Astrocyte (in vitro differentiated cells and primary cell): ENCODE measurements at regions not wholly inside any gene's neighbourhood (a gene's known extent, or its start where the extent isn't known, plus 50 kb on each side); places are given as distances from the start of the nearest gene placed in this dataset.

Experiments
- DNase-seq: peaks from one replicate; pipeline ENCODE4 v3.0.0-alpha.2; 2010; ENCODE audit warnings: low read depth
- FAIRE-seq: peaks from 2 replicates; lab custom pipeline; 2011; peaks lifted over from hg19 to GRCh38; lab: Jason Lieb, UNC
- H2AFZ ChIP-seq: 2 replicates; pipeline ENCODE4 v1.6.0; 2012; ENCODE audit warnings: low read depth, low read length, inconsistent platforms
- H3K27ac ChIP-seq: 2 replicates; pipeline ENCODE4 v1.5.1; 2011; ENCODE audit warnings: low read depth, low read length, inconsistent platforms
- H3K27me3 ChIP-seq: 2 replicates; pipeline ENCODE4 v1.6.0; 2011; ENCODE audit warnings: low read length, inconsistent platforms; ENCODE audit not compliant: insufficient read depth
- H3K36me3 ChIP-seq: 2 replicates; pipeline ENCODE4 v1.5.1; 2011; ENCODE audit warnings: low read length, inconsistent platforms; ENCODE audit not compliant: insufficient read depth
- H3K4me1 ChIP-seq: 2 replicates; pipeline ENCODE4 v1.5.1; 2011; ENCODE audit warnings: low read length, inconsistent platforms; ENCODE audit not compliant: insufficient read depth
- H3K4me2 ChIP-seq: 2 replicates; pipeline ENCODE4 v1.6.0; 2012; ENCODE audit warnings: low read length, inconsistent platforms
- H3K4me3 ChIP-seq: 2 replicates; pipeline ENCODE4 v1.5.1; 2011; ENCODE audit warnings: low read depth, mild to moderate bottlenecking, low read length, inconsistent platforms; ENCODE audit not compliant: insufficient read depth
- H3K79me2 ChIP-seq: 2 replicates; pipeline ENCODE4 v1.6.0; 2012; ENCODE audit warnings: mild to moderate bottlenecking, low read length, inconsistent platforms; ENCODE audit not compliant: insufficient read depth
- H3K9ac ChIP-seq: 2 replicates; pipeline ENCODE4 v1.6.0; 2012; ENCODE audit warnings: mild to moderate bottlenecking, low read length, inconsistent platforms
- H3K9me3 ChIP-seq: 2 replicates; pipeline ENCODE4 v1.5.1; 2012; ENCODE audit warnings: low read depth, mild to moderate bottlenecking, low read length, inconsistent platforms; ENCODE audit not compliant: insufficient read depth
- H4K20me1 ChIP-seq: 2 replicates; pipeline ENCODE4 v1.6.0; 2012; ENCODE audit warnings: low read length, inconsistent platforms; ENCODE audit not compliant: insufficient read depth
- H3K27ac Mint-ChIP-seq: one replicate; pipeline ENCODE4 v1.8.0; 2021; ENCODE audit warnings: mild to moderate bottlenecking, mixed read lengths; ENCODE audit not compliant: unreplicated experiment
- H3K27me3 Mint-ChIP-seq: one replicate; pipeline ENCODE4 v1.8.0; 2021; ENCODE audit warnings: low read depth, mixed read lengths; ENCODE audit not compliant: unreplicated experiment
- H3K36me3 Mint-ChIP-seq: one replicate; pipeline ENCODE4 v1.8.0; 2021; ENCODE audit warnings: low read depth, mixed read lengths; ENCODE audit not compliant: unreplicated experiment
- H3K4me1 Mint-ChIP-seq: one replicate; pipeline ENCODE4 v1.8.0; 2021; ENCODE audit warnings: low read depth, mixed read lengths; ENCODE audit not compliant: unreplicated experiment
- H3K4me3 Mint-ChIP-seq: one replicate; pipeline ENCODE4 v1.8.0; 2021; ENCODE audit warnings: mild to moderate bottlenecking, moderate library complexity, mixed read lengths; ENCODE audit not compliant: unreplicated experiment
- H3K9me3 Mint-ChIP-seq: one replicate; pipeline ENCODE4 v1.8.0; 2021; ENCODE audit warnings: mild to moderate bottlenecking, mixed read lengths; ENCODE audit not compliant: unreplicated experiment
- CTCF ChIP-seq: IDR thresholded peaks from 2 replicates; pipeline ENCODE4 v1.5.1; 2011; ENCODE audit warnings: low read depth, mild to moderate bottlenecking, inconsistent platforms, low read length, moderate library complexity; ENCODE audit not compliant: insufficient read depth
- EZH2 ChIP-seq: IDR thresholded peaks from 2 replicates; pipeline ENCODE4 v1.6.1; 2012; ENCODE audit warnings: mild to moderate bottlenecking, low read length, inconsistent platforms; ENCODE audit not compliant: insufficient read depth

GRCh38 chr18:70627182-70627802, 338.4 kb downstream of the SOCS6 start:
- DNase-seq (no peak), FAIRE-seq (no peak)
- H3K9me3 ChIP-seq: no peaks in the 10 kb centered on the region
- no peak overlapping the region for H3K27ac ChIP-seq
- H2AFZ ChIP-seq: no peak overlapping the region
- TF ChIP-seq EZH2 (no peak), CTCF (no peak)
- H3K27me3 ChIP-seq: no peaks in the 10 kb centered on the region
- no peak overlapping the region for H3K4me2 ChIP-seq
- Mint-ChIP-seq H3K4me1 (no peaks in the 10 kb centered on the region), H3K9me3 (peaks cover 3% of the 10 kb centered on the region), H3K27me3 (no peaks in the 10 kb centered on the region), H3K27ac (no peak overlapping the region), H3K36me3 (no peaks in the 10 kb centered on the region), H3K4me3 (no peak overlapping the region)
- H3K79me2 ChIP-seq: no peaks in the 10 kb centered on the region
- H3K4me3 ChIP-seq: no peak overlapping the region
- H3K4me1 ChIP-seq: no peaks in the 10 kb centered on the region
- no peaks in the 10 kb centered on the region for H3K36me3 ChIP-seq
- H3K9ac ChIP-seq: no peak overlapping the region
- H4K20me1 ChIP-seq: no peaks in the 10 kb centered on the region

- Histone ChIP-seq H3K9me3 (no peaks in the 10 kb centered on the region), H3K79me2 (no peaks in the 10 kb centered on the region), H3K27me3 (no peaks in the 10 kb centered on the region), H3K4me3 (no peak overlapping the region), H3K4me2 (no peak overlapping the region), H3K27ac (no peak overlapping the region), H4K20me1 (no peaks in the 10 kb centered on the region), H3K9ac (no peak overlapping the region), H2AFZ (no peak overlapping the region), H3K4me1 (no peaks in the 10 kb centered on the region), H3K36me3 (no peaks in the 10 kb centered on the region)
- DNase-seq (no peak), FAIRE-seq (no peak)
- TF ChIP-seq EZH2 (no peak), CTCF (no peak)
- Mint-ChIP-seq H3K4me1 (no peaks in the 10 kb centered on the region), H3K27me3 (no peaks in the 10 kb centered on the region), H3K27ac (no peak overlapping the region), H3K9me3 (peaks cover 6% of the 10 kb centered on the region), H3K4me3 (no peak overlapping the region), H3K36me3 (no peaks in the 10 kb centered on the region)
These were observed 334.0 kb downstream of the SOCS6 start for GRCh38 chr18:70622622-70623419.

- Histone ChIP-seq H3K9ac (no peak overlapping the region), H3K4me1 (no peaks in the 10 kb centered on the region), H2AFZ (no peak overlapping the region), H3K27me3 (no peaks in the 10 kb centered on the region), H3K9me3 (no peaks in the 10 kb centered on the region), H3K27ac (no peak overlapping the region), H4K20me1 (no peaks in the 10 kb centered on the region), H3K4me3 (no peak overlapping the region), H3K79me2 (no peaks in the 10 kb centered on the region), H3K4me2 (no peak overlapping the region), H3K36me3 (no peaks in the 10 kb centered on the region)
- Mint-ChIP-seq H3K4me3 (no peak overlapping the region), H3K36me3 (no peaks in the 10 kb centered on the region), H3K9me3 (peaks cover 6% of the 10 kb centered on the region), H3K27me3 (no peaks in the 10 kb centered on the region), H3K4me1 (no peaks in the 10 kb centered on the region), H3K27ac (no peak overlapping the region)
- DNase-seq: no peak
- no peak for FAIRE-seq
- TF ChIP-seq EZH2: no peak
- no peak for TF ChIP-seq CTCF
These were observed 332.9 kb downstream of the SOCS6 start for GRCh38 chr18:70621710-70622109.
